ENCODE measurements at regions not wholly inside any gene's neighbourhood (a gene's known extent, or its start where the extent isn't known, plus 50 kb on each side); places are given as distances from the start of the nearest gene placed in this dataset.

GRCh38 chr6:140175486-140175885 lies 801.0 kb upstream of the CITED2 start:
- no peak overlapping the region for H3K27ac ChIP-seq (ENCODE audit: low read depth, low read length, poor library complexity, severe bottlenecking)
- H3K36me3 ChIP-seq (ENCODE audit: insufficient read depth, low read length), result no peaks in the 10 kb centered on the region
- no peaks in the 10 kb centered on the region for H4K20me1 ChIP-seq (ENCODE audit: insufficient read depth, low read length)
- H3K9me3 ChIP-seq (ENCODE audit: low read length), result no peaks in the 10 kb centered on the region
- TF ChIP-seq CTCF (IDR thresholded peaks at IDR 0.05; ENCODE audit: low read length) (no peak), EZH2 (IDR thresholded peaks at IDR 0.05; ENCODE audit: borderline replicate concordance, low read length) (no peak)
- no peak overlapping the region for H3K9ac ChIP-seq (ENCODE audit: low read length)
- no peaks in the 10 kb centered on the region for H3K79me2 ChIP-seq (ENCODE audit: insufficient read depth, low read length)
- H2AFZ ChIP-seq (ENCODE audit: low read length), result no peak overlapping the region
- no peaks in the 10 kb centered on the region for H3K9me2 ChIP-seq (ENCODE audit: low read depth, low read length)
- H3K4me1 ChIP-seq (ENCODE audit: insufficient read depth, low read length, severe bottlenecking), result no peaks in the 10 kb centered on the region
- H3K4me2 ChIP-seq (ENCODE audit: low read length), result no peak overlapping the region
- H3K27me3 ChIP-seq (ENCODE audit: insufficient read depth, low read length), result no peaks in the 10 kb centered on the region
- no peaks in the 10 kb centered on the region for H3F3A ChIP-seq (ENCODE audit: insufficient read depth, low read length)
- no peak overlapping the region for H3K4me3 ChIP-seq (ENCODE audit: low read depth, low read length, poor library complexity, severe bottlenecking)

GRCh38 chr6:140174524-140174923 lies 800.1 kb upstream of the CITED2 start:
- H3K9me2 ChIP-seq (ENCODE audit: low read depth, low read length), result no peaks in the 10 kb centered on the region
- no peak overlapping the region for H3K4me2 ChIP-seq (ENCODE audit: low read length)
- H4K20me1 ChIP-seq (ENCODE audit: insufficient read depth, low read length), result no peaks in the 10 kb centered on the region
- H3K79me2 ChIP-seq (ENCODE audit: insufficient read depth, low read length), result no peaks in the 10 kb centered on the region
- H3K27ac ChIP-seq (ENCODE audit: low read depth, low read length, poor library complexity, severe bottlenecking), result no peak overlapping the region
- TF ChIP-seq EZH2 (IDR thresholded peaks at IDR 0.05; ENCODE audit: borderline replicate concordance, low read length) (no peak), CTCF (IDR thresholded peaks at IDR 0.05; ENCODE audit: low read length) (no peak)
- no peaks in the 10 kb centered on the region for H3K9me3 ChIP-seq (ENCODE audit: low read length)
- H3K9ac ChIP-seq (ENCODE audit: low read length), result no peak overlapping the region
- H3F3A ChIP-seq (ENCODE audit: insufficient read depth, low read length), result no peaks in the 10 kb centered on the region
- H3K36me3 ChIP-seq (ENCODE audit: insufficient read depth, low read length), result no peaks in the 10 kb centered on the region
- no peaks in the 10 kb centered on the region for H3K4me1 ChIP-seq (ENCODE audit: insufficient read depth, low read length, severe bottlenecking)
- H3K27me3 ChIP-seq (ENCODE audit: insufficient read depth, low read length), result no peaks in the 10 kb centered on the region
- no peak overlapping the region for H3K4me3 ChIP-seq (ENCODE audit: low read depth, low read length, poor library complexity, severe bottlenecking)
- no peak overlapping the region for H2AFZ ChIP-seq (ENCODE audit: low read length)

- Histone ChIP-seq H3K4me3 (ENCODE audit: low read depth, low read length, poor library complexity, severe bottlenecking) (no peak overlapping the region), H3K9ac (ENCODE audit: low read length) (no peak overlapping the region), H3K36me3 (ENCODE audit: insufficient read depth, low read length) (no peaks in the 10 kb centered on the region), H3K27ac (ENCODE audit: low read depth, low read length, poor library complexity, severe bottlenecking) (no peak overlapping the region), H3K4me2 (ENCODE audit: low read length) (no peak overlapping the region), H3K9me3 (ENCODE audit: low read length) (no peaks in the 10 kb centered on the region), H2AFZ (ENCODE audit: low read length) (no peak overlapping the region), H3K9me2 (ENCODE audit: low read depth, low read length) (no peaks in the 10 kb centered on the region), H3F3A (ENCODE audit: insufficient read depth, low read length) (no peaks in the 10 kb centered on the region), H3K27me3 (ENCODE audit: insufficient read depth, low read length) (no peaks in the 10 kb centered on the region), H3K4me1 (ENCODE audit: insufficient read depth, low read length, severe bottlenecking) (no peaks in the 10 kb centered on the region), H4K20me1 (ENCODE audit: insufficient read depth, low read length) (no peaks in the 10 kb centered on the region), H3K79me2 (ENCODE audit: insufficient read depth, low read length) (no peaks in the 10 kb centered on the region)
- no peak for TF ChIP-seq CTCF (IDR thresholded peaks at IDR 0.05; ENCODE audit: low read length)
- no peak for TF ChIP-seq EZH2 (IDR thresholded peaks at IDR 0.05; ENCODE audit: borderline replicate concordance, low read length)
These were observed 793.9 kb upstream of the CITED2 start for GRCh38 chr6:140168365-140168764.
